Ectodermal cell (in vitro differentiated cells): ENCODE measurements at regions not wholly inside any gene's neighbourhood (a gene's known extent, or its start where the extent isn't known, plus 50 kb on each side); places are given as distances from the start of the nearest gene placed in this dataset.

Experiments
- H3K27ac ChIP-seq: 2 replicates; pipeline ENCODE4 v1.7.0; 2013; ENCODE audit warnings: mild to moderate bottlenecking, low read depth, low read length; ENCODE audit not compliant: insufficient read depth, poor library complexity, severe bottlenecking
- H3K27me3 ChIP-seq: 2 replicates; pipeline ENCODE4 v1.7.0; 2013; ENCODE audit warnings: mild to moderate bottlenecking, low read length; ENCODE audit not compliant: insufficient read depth, control insufficient read depth, poor library complexity, severe bottlenecking
- H3K36me3 ChIP-seq: one replicate; pipeline ENCODE4 v1.7.0; 2013; ENCODE audit warnings: low read length; ENCODE audit not compliant: control insufficient read depth, insufficient read depth
- H3K4me1 ChIP-seq: one replicate; pipeline ENCODE4 v1.7.0; 2013; ENCODE audit warnings: low read length; ENCODE audit not compliant: control insufficient read depth, insufficient read depth
- H3K4me3 ChIP-seq: 2 replicates; pipeline ENCODE4 v1.7.0; 2013; ENCODE audit warnings: low read depth, low read length, control low read depth; ENCODE audit not compliant: insufficient read depth
- H3K9me3 ChIP-seq: 2 replicates; pipeline ENCODE4 v1.7.0; 2013; ENCODE audit warnings: mild to moderate bottlenecking, low read length, moderate library complexity; ENCODE audit not compliant: control insufficient read depth
- WGBS, 2 experiments: methylation state at CpG; one replicate each; pipeline ENCODE4 v1.1.7; 2013; ENCODE audit warnings: missing lambda C conversion rate in 2 of 2; 5-methylcytosine and 5-hydroxymethylcytosine counted together

- 95% methylated on average over 6 of the region's 6 CpGs for WGBS, 2 experiments
- Histone ChIP-seq H3K9me3 (no peaks in the 10 kb centered on the region), H3K36me3 (no peaks in the 10 kb centered on the region), H3K27ac (no peak overlapping the region), H3K4me1 (no peaks in the 10 kb centered on the region), H3K27me3 (no peaks in the 10 kb centered on the region), H3K4me3 (no peak overlapping the region)
These were observed 85.6 kb upstream of the ATP10B start for GRCh38 chr5:160937570-160937969.

GRCh38 chr5:160935776-160936175 lies 83.8 kb upstream of the ATP10B start:
- Histone ChIP-seq H3K27ac (no peak overlapping the region), H3K36me3 (no peaks in the 10 kb centered on the region), H3K4me1 (no peaks in the 10 kb centered on the region), H3K4me3 (no peak overlapping the region), H3K9me3 (no peaks in the 10 kb centered on the region), H3K27me3 (no peaks in the 10 kb centered on the region)
- WGBS, 2 experiments: 94 to 97% methylated on average over 5 of the region's 5 CpGs

DNA sequence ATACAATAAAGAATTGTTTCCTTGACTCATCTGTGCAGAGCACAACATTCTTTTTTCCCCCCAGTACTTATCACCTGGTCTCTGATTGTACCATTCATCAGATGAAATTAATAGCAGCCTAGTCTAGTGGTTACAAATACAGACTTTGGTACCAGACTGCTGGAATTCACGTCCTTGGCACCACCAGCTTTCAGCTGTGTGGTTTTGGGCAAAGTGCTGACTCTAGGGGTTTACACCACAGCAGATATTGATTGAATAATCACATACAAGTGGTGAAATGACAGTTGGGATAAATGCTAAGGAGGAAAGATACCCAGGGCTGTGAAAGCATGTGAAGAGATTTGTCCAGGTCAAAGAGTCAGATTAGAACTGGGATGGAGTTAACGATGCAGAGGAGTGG lies 79.3 kb upstream of the ATP10B start:
- Histone ChIP-seq H3K4me1 (peaks cover 5% of the 10 kb centered on the region), H3K4me3 (no peak overlapping the region), H3K27ac (no peak overlapping the region), H3K9me3 (no peaks in the 10 kb centered on the region), H3K27me3 (no peaks in the 10 kb centered on the region), H3K36me3 (no peaks in the 10 kb centered on the region)
- WGBS, 2 experiments: 95 to 97% methylated on average over 2 of the region's 2 CpGs

DNA sequence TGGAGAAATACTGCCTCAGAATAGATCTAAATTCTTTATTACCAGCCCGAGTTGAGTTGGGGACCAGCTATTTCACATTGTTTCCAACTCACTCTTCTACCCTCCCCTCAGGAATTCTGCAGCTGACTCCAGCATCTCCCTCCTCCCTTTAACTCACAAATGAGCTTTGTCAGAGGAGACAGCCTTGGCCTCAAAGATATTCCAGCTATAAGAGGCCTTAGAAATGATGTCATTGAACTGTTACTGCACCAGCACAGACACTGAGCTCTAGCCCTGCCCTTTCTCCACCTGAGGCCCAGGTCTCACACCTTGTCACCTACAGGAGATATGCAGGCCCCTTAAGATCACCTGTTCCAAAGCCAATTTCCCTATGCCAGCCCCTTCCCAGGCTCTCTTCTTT lies 78.4 kb upstream of the ATP10B start:
- Histone ChIP-seq H3K27ac (no peak overlapping the region), H3K36me3 (no peaks in the 10 kb centered on the region), H3K9me3 (no peaks in the 10 kb centered on the region), H3K4me1 (peaks cover 5% of the 10 kb centered on the region), H3K4me3 (no peak overlapping the region), H3K27me3 (no peaks in the 10 kb centered on the region)
- WGBS, 2 experiments: 3 to 9% methylated on average over 1 of the region's 1 CpG

DNA sequence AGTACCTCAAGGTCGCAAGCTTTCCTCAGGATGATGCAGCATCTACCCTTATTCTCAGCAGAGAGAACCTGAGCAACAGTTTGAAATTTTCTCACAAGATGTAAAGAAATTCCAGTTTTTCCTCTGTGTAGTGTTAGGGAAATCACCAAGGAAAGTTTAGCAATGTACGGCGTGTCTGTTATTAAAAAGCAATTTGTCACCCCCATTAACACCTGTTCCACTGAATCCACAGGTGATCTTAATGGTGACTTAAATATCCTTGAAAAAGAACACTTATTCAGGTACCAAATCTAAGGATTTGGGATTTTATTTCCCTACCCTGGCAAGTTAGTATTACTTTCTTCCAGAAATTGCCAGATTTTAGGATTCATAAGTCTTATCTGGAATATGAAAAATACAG lies 77.9 kb upstream of the ATP10B start:
- Histone ChIP-seq H3K36me3 (no peaks in the 10 kb centered on the region), H3K4me1 (peaks cover 5% of the 10 kb centered on the region), H3K9me3 (no peaks in the 10 kb centered on the region), H3K27me3 (no peaks in the 10 kb centered on the region), H3K4me3 (no peak overlapping the region), H3K27ac (no peak overlapping the region)
- WGBS, 2 experiments: 94 to 97% methylated on average over 3 of the region's 3 CpGs

- Histone ChIP-seq H3K27ac (no peak overlapping the region), H3K36me3 (no peaks in the 10 kb centered on the region), H3K4me1 (peaks cover 5% of the 10 kb centered on the region), H3K27me3 (no peaks in the 10 kb centered on the region), H3K9me3 (no peaks in the 10 kb centered on the region), H3K4me3 (no peak overlapping the region)
- 80 to 81% methylated on average over 2 of the region's 2 CpGs for WGBS, 2 experiments
These were observed 77.3 kb upstream of the ATP10B start for GRCh38 chr5:160929360-160929759.

GRCh38 chr5:160926428-160926827 lies 74.4 kb upstream of the ATP10B start:
- 89 to 91% methylated on average over 6 of the region's 6 CpGs for WGBS, 2 experiments

GRCh38 chr5:160925281-160925680 lies 73.3 kb upstream of the ATP10B start:
- Histone ChIP-seq H3K36me3 (no peaks in the 10 kb centered on the region), H3K9me3 (no peaks in the 10 kb centered on the region), H3K4me3 (no peak overlapping the region), H3K27me3 (no peaks in the 10 kb centered on the region), H3K4me1 (peaks cover 10% of the 10 kb centered on the region), H3K27ac (no peak overlapping the region)
- 96 to 100% methylated on average over 6 of the region's 6 CpGs for WGBS, 2 experiments

More at GRCh38 chr5:160926428-160926827, 74.4 kb upstream of the ATP10B start:
- Histone ChIP-seq H3K27me3 (no peaks in the 10 kb centered on the region), H3K4me1 (peaks cover 10% of the 10 kb centered on the region), H3K4me3 (no peak overlapping the region), H3K27ac (no peak overlapping the region), H3K9me3 (no peaks in the 10 kb centered on the region), H3K36me3 (no peaks in the 10 kb centered on the region)

- no peaks in the 10 kb centered on the region for H3K9me3 ChIP-seq
- 87 to 94% methylated on average over 6 of the region's 6 CpGs for WGBS, 2 experiments
- no peak overlapping the region for H3K27ac ChIP-seq
- peaks cover 7% of the 10 kb centered on the region for H3K4me1 ChIP-seq
- no peaks in the 10 kb centered on the region for H3K27me3 ChIP-seq
- H3K4me3 ChIP-seq: no peak overlapping the region
- no peaks in the 10 kb centered on the region for H3K36me3 ChIP-seq
These were observed 72.1 kb upstream of the ATP10B start for GRCh38 chr5:160923936-160924710.

DNA sequence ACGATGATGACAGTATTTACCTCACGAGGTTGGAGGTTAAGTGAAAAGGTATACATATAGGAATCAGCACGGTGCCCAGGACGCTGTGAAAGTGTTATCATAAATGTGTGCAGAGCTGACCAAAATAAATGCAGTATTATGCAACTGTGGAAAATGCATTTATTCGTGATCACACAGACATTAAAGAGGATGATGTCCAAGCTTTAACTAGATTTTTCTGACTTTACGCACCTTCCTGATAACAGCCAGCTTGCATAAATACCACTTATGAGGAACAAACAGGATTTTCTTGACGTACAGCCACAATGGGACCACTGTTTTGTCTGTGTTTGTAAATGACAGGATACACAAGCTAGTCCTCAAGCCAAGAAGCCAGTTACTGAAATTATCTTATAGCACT lies 71.4 kb upstream of the ATP10B start:
- peaks cover 7% of the 10 kb centered on the region for H3K4me1 ChIP-seq
- H3K36me3 ChIP-seq: no peaks in the 10 kb centered on the region
- H3K27me3 ChIP-seq: no peaks in the 10 kb centered on the region
- 90% methylated on average over 7 of the region's 7 CpGs for WGBS, 2 experiments
- no peaks in the 10 kb centered on the region for H3K9me3 ChIP-seq
- H3K4me3 ChIP-seq: no peak overlapping the region
- no peak overlapping the region for H3K27ac ChIP-seq
